GM10248 (cell line): ENCODE measurements at regions not wholly inside any gene's neighbourhood (a gene's known extent, or its start where the extent isn't known, plus 50 kb on each side); places are given as distances from the start of the nearest gene placed in this dataset.

Source experiments
- CTCF ChIA-PET: fragments of 300-600 bp; sonication (Branson Sonifier 250); formaldehyde crosslinking; extraction: SDS; loops from one replicate; lab custom pipeline; 2021; ENCODE audit warnings: antibody characterized with exemption; lab: Yijun Ruan, JAX
- POLR2A ChIA-PET: fragments of 350-650 bp; sonication (Branson Sonifier 250); formaldehyde crosslinking; extraction: SDS; loops from one replicate; lab custom pipeline; 2020; ENCODE audit warnings: antibody characterized with exemption; lab: Yijun Ruan, JAX
- DNase-seq: peaks from one replicate; pipeline ENCODE4 v3.0.0; 2012; ENCODE audit errors: extremely low spot score
- CTCF ChIP-seq: IDR thresholded peaks from 2 replicates; pipeline ENCODE4 v1.5.1; 2012; ENCODE audit warnings: mild to moderate bottlenecking, low read depth; ENCODE audit errors: extremely low read depth, missing control alignments, control extremely low read depth

- ChIA-PET POLR2A (no interaction called here), CTCF (interaction anchor here (1.8 kb wide), 1 partner anchor 8 kb away, joined by 4 read pairs; no protein-coding TSS in a partner anchor)
- no peak for TF ChIP-seq CTCF
- DNase-seq: no peak
Observed at GRCh38 chr6:127051571-127052260, 66.8 kb upstream of the RSPO3 start.

- no peak for TF ChIP-seq CTCF
- ChIA-PET POLR2A (no interaction called here), CTCF (no interaction called here)
- DNase-seq: no peak
Observed at GRCh38 chr6:127053032-127053874, 65.2 kb upstream of the RSPO3 start.

GRCh38 chr6:127053875-127054235 lies 64.6 kb upstream of the RSPO3 start:
- POLR2A ChIA-PET: no interaction called here
- no peak for TF ChIP-seq CTCF
- DNase-seq: no peak
- CTCF ChIA-PET: no interaction called here

GRCh38 chr6:127058027-127058426 lies 60.4 kb upstream of the RSPO3 start:
- CTCF ChIA-PET: interaction anchor here (1.6 kb wide), 1 partner anchor 24 kb away, joined by 4 read pairs; no protein-coding TSS in a partner anchor
- DNase-seq: no peak
- no peak for TF ChIP-seq CTCF
- POLR2A ChIA-PET: no interaction called here

- DNase-seq: no peak
- POLR2A ChIA-PET: no interaction called here
- CTCF ChIA-PET: interaction anchor here (1.6 kb wide), 2 partner anchors 8 to 25 kb away, joined by 4 read pairs; no protein-coding TSS in a partner anchor
- no peak for TF ChIP-seq CTCF
Observed at GRCh38 chr6:127058936-127059335, 59.5 kb upstream of the RSPO3 start.
